GM12878 (cell line): ENCODE measurements at regions not wholly inside any gene's neighbourhood (a gene's known extent, or its start where the extent isn't known, plus 50 kb on each side); places are given as distances from the start of the nearest gene placed in this dataset.
A peak's percentile ranks its signal among the peaks of the same experiment; 100 is the strongest.

Experiments used
- BACH1 ChIP-seq: fragments of 450-650 bp; IDR thresholded peaks from 2 replicates; pipeline ENCODE4 v1.6.1; 2017; ENCODE audit warnings: mild to moderate bottlenecking, borderline replicate concordance
- FOXM1 ChIP-seq: IDR thresholded peaks from 2 replicates; pipeline ENCODE4 v1.6.1; 2012; ENCODE audit warnings: low read depth, mild to moderate bottlenecking, inconsistent platforms, low read length, moderate library complexity
- HCFC1 ChIP-seq: fragments of 150-350 bp; IDR thresholded peaks from 2 replicates; pipeline ENCODE4 v1.6.1; 2014; ENCODE audit warnings: low read length
- KDM1A ChIP-seq: fragments of 200-600 bp; sonication (generic); IDR thresholded peaks from 2 replicates; pipeline ENCODE4 v1.6.1; 2016; ENCODE audit warnings: borderline replicate concordance
- NR2C1 ChIP-seq: fragments of 450-650 bp; IDR thresholded peaks from 2 replicates; pipeline ENCODE4 v1.6.1; 2017; ENCODE audit warnings: antibody characterized with exemption, mild to moderate bottlenecking, moderate library complexity
- NR2F1 ChIP-seq: fragments of 450-650 bp; conservative IDR thresholded peaks from 2 replicates; pipeline ENCODE4 v1.6.1; 2017; ENCODE audit warnings: mild to moderate bottlenecking
- PML ChIP-seq: IDR thresholded peaks from 2 replicates; pipeline ENCODE4 v1.6.1; 2012; ENCODE audit warnings: low read length, inconsistent platforms
- POLR2AphosphoS2 ChIP-seq: IDR thresholded peaks from 2 replicates; pipeline ENCODE4 v1.6.1; 2011; ENCODE audit warnings: low read depth, mild to moderate bottlenecking, low read length, improper control_type of control experiment, moderate library complexity
- SMARCA5 ChIP-seq: fragments of 450-650 bp; IDR thresholded peaks from 2 replicates; pipeline ENCODE4 v1.6.1; 2017; ENCODE audit warnings: mild to moderate bottlenecking
- TF ChIP-seq, protein P1 (sequence below): fragments of 450-650 bp; IDR thresholded peaks from 2 replicates; pipeline ENCODE4 v1.6.1; 2016; ENCODE audit warnings: mild to moderate bottlenecking, moderate library complexity, borderline replicate concordance
- TF ChIP-seq, protein P2 (sequence below): fragments of 450-650 bp; IDR thresholded peaks from 2 replicates; pipeline ENCODE4 v1.6.1; 2017; ENCODE audit warnings: mild to moderate bottlenecking, moderate library complexity

DNA sequence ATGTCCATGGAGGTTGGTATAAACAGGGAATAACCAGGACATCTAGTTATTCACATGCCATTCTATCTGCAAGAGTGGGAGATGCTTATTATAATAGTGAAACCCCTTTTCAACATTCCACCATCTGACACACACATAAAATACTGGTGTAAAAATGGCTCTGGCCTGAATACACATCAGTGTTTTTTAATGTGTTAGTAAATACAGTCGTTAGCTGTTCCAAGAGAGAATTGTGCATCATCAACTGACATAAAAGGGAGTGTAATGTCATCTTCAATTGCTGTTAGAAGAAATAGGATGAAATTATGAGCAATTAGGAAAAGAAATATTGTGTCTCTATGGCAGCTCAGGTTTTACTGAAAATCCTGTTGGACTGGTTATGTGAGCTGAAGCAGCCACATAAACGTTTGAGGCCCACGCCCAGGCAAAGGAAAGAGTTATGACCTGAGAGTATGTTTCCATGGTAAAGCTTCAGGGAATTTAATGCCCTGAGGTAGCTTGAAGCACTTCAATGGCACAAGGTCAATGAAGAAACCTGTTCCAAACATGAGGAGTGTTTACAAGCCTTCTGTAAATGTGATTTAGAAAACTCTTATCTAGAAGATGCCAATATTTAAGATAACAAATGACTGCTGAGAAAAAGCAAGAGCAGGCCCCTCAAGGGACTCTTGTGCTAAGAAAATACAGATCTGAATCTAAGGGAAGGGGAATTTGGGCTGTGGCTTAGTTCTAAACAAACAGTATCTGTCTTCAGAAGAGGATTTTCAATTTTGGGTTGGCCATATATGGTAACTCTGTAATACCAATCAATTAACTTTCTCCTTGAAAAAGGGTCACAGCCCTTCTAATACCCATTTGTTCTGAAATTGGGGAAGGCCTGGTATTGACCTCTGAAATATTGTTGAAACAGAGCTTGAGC lies 384.3 kb downstream of the SEC16B start:
- TF ChIP-seq SMARCA5 (no peak), NR2F1 (0 out of 2 replicates have a peak, but pooled peaks have one; percentile 25), BACH1 (no peak), FOXM1 (no peak), NR2C1 (no peak), KDM1A (no peak), PML (no peak), POLR2AphosphoS2 (no peak), HCFC1 (no peak)
- TF ChIP-seq, protein P1, sequence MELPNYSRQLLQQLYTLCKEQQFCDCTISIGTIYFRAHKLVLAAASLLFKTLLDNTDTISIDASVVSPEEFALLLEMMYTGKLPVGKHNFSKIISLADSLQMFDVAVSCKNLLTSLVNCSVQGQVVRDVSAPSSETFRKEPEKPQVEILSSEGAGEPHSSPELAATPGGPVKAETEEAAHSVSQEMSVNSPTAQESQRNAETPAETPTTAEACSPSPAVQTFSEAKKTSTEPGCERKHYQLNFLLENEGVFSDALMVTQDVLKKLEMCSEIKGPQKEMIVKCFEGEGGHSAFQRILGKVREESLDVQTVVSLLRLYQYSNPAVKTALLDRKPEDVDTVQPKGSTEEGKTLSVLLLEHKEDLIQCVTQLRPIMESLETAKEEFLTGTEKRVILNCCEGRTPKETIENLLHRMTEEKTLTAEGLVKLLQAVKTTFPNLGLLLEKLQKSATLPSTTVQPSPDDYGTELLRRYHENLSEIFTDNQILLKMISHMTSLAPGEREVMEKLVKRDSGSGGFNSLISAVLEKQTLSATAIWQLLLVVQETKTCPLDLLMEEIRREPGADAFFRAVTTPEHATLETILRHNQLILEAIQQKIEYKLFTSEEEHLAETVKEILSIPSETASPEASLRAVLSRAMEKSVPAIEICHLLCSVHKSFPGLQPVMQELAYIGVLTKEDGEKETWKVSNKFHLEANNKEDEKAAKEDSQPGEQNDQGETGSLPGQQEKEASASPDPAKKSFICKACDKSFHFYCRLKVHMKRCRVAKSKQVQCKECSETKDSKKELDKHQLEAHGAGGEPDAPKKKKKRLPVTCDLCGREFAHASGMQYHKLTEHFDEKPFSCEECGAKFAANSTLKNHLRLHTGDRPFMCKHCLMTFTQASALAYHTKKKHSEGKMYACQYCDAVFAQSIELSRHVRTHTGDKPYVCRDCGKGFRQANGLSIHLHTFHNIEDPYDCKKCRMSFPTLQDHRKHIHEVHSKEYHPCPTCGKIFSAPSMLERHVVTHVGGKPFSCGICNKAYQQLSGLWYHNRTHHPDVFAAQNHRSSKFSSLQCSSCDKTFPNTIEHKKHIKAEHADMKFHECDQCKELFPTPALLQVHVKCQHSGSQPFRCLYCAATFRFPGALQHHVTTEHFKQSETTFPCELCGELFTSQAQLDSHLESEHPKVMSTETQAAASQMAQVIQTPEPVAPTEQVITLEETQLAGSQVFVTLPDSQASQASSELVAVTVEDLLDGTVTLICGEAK: no peak
- TF ChIP-seq, protein P2, sequence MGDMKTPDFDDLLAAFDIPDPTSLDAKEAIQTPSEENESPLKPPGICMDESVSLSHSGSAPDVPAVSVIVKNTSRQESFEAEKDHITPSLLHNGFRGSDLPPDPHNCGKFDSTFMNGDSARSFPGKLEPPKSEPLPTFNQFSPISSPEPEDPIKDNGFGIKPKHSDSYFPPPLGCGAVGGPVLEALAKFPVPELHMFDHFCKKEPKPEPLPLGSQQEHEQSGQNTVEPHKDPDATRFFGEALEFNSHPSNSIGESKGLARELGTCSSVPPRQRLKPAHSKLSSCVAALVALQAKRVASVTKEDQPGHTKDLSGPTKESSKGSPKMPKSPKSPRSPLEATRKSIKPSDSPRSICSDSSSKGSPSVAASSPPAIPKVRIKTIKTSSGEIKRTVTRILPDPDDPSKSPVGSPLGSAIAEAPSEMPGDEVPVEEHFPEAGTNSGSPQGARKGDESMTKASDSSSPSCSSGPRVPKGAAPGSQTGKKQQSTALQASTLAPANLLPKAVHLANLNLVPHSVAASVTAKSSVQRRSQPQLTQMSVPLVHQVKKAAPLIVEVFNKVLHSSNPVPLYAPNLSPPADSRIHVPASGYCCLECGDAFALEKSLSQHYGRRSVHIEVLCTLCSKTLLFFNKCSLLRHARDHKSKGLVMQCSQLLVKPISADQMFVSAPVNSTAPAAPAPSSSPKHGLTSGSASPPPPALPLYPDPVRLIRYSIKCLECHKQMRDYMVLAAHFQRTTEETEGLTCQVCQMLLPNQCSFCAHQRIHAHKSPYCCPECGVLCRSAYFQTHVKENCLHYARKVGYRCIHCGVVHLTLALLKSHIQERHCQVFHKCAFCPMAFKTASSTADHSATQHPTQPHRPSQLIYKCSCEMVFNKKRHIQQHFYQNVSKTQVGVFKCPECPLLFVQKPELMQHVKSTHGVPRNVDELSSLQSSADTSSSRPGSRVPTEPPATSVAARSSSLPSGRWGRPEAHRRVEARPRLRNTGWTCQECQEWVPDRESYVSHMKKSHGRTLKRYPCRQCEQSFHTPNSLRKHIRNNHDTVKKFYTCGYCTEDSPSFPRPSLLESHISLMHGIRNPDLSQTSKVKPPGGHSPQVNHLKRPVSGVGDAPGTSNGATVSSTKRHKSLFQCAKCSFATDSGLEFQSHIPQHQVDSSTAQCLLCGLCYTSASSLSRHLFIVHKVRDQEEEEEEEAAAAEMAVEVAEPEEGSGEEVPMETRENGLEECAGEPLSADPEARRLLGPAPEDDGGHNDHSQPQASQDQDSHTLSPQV: no peak
